Stomach (tissue), 4 donors: ENCODE measurements at regions not wholly inside any gene's neighbourhood (a gene's known extent, or its start where the extent isn't known, plus 50 kb on each side); places are given as distances from the start of the nearest gene placed in this dataset.

Source experiments
- CTCF ChIP-seq, 7 experiments: fragments of 450-650 bp in 4 of 7; fragments of 200-600 bp in 3 of 7; sonication (generic) in 3 of 7; IDR thresholded peaks; one replicate each; pipeline ENCODE4 v1.5.1; 2016 to 2019; ENCODE audit warnings: antibody characterized with exemption in 7 of 7, control low read depth in 2 of 7, mild to moderate bottlenecking in 1 of 7
- EP300 ChIP-seq: sonication (generic); formaldehyde crosslinking; IDR thresholded peaks from one replicate; pipeline ENCODE4 v1.6.1; 2017; ENCODE audit warnings: antibody characterized with exemption
- POLR2A ChIP-seq, 4 donors: fragments of 450-650 bp; IDR thresholded peaks; one replicate each; pipeline ENCODE4 v1.6.1; 2016; ENCODE audit warnings: antibody characterized with exemption in 4 of 4, control low read depth in 2 of 4, mild to moderate bottlenecking in 1 of 4, moderate library complexity in 1 of 4
- POLR2AphosphoS5 ChIP-seq, 3 donors: sonication (generic); formaldehyde crosslinking; IDR thresholded peaks; one replicate each; pipeline ENCODE4 v1.6.1; 2016; ENCODE audit warnings: antibody characterized with exemption in 3 of 3

GRCh38 chr12:37548266-37548805, 768.2 kb upstream of the ALG10B start:
- TF ChIP-seq CTCF (IDR thresholded peaks at IDR 0.05) (no peak), EP300 (no peak), POLR2AphosphoS5 (IDR thresholded peaks at IDR 0.05) (no peak), POLR2A (IDR thresholded peaks at IDR 0.05) (no peak)
